GM12878 (cell line): ENCODE measurements at regions not wholly inside any gene's neighbourhood (a gene's known extent, or its start where the extent isn't known, plus 50 kb on each side); places are given as distances from the start of the nearest gene placed in this dataset.

Source experiments
- FOS ChIP-seq: IDR thresholded peaks from 3 replicates; pipeline ENCODE4 v1.6.1; 2011; ENCODE audit warnings: borderline replicate concordance; ENCODE audit not compliant: insufficient read length; ENCODE audit errors: extremely low read depth
- PAX5 ChIP-seq: IDR thresholded peaks from 2 replicates; pipeline ENCODE4 v1.6.1; 2011; ENCODE audit warnings: low read depth, low read length, borderline replicate concordance
- POLR2AphosphoS5 ChIP-seq: IDR thresholded peaks from 2 replicates; pipeline ENCODE4 v1.6.1; 2011; ENCODE audit warnings: mild to moderate bottlenecking, low read length, inconsistent platforms
- YBX1 ChIP-seq: fragments of 450-650 bp; IDR thresholded peaks from 2 replicates; pipeline ENCODE4 v1.6.1; 2016; ENCODE audit warnings: antibody characterized with exemption
- TF ChIP-seq, protein P1 (sequence below): fragments of 450-650 bp; IDR thresholded peaks from 2 replicates; pipeline ENCODE4 v1.6.1; 2016; ENCODE audit warnings: mild to moderate bottlenecking
- TF ChIP-seq, protein P2 (sequence below): IDR thresholded peaks from 2 replicates; pipeline ENCODE4 v1.6.1; 2012; ENCODE audit warnings: improper control_type of control experiment, low read depth, low read length; ENCODE audit not compliant: insufficient replicate concordance
- TF ChIP-seq, protein P3 (sequence below): fragments of 450-650 bp; IDR thresholded peaks from 2 replicates; pipeline ENCODE4 v1.6.1; 2014; ENCODE audit warnings: mild to moderate bottlenecking
- TF ChIP-seq, protein P4 (sequence below): fragments of 150-350 bp; IDR thresholded peaks from 2 replicates; pipeline ENCODE4 v1.6.1; 2016; ENCODE audit warnings: low read depth, low read length

DNA sequence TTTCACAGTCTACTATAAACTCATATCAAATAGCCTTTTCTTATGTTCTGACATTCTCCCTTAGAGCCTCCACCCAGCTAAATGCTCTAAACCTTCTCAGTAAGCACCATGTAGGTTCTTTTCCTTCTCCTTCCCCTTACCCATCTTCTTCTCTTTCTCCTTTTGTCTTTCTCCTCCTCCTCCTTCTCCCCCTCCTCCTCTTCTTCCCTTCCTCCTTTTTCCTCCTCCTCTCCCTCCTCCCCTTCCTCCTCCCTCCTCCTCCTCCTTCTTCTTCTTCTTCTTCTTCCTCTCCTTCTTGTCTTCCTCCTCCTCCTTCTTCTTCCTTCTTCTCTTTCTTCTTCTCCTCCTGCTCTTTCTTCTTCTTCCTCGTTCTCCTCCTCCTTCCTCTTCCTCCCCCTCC, 85.2 kb upstream of the KCNAB1 start (continued):
- TF ChIP-seq, protein P1, sequence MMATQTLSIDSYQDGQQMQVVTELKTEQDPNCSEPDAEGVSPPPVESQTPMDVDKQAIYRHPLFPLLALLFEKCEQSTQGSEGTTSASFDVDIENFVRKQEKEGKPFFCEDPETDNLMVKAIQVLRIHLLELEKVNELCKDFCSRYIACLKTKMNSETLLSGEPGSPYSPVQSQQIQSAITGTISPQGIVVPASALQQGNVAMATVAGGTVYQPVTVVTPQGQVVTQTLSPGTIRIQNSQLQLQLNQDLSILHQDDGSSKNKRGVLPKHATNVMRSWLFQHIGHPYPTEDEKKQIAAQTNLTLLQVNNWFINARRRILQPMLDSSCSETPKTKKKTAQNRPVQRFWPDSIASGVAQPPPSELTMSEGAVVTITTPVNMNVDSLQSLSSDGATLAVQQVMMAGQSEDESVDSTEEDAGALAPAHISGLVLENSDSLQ: no peak
- TF ChIP-seq, protein P2, sequence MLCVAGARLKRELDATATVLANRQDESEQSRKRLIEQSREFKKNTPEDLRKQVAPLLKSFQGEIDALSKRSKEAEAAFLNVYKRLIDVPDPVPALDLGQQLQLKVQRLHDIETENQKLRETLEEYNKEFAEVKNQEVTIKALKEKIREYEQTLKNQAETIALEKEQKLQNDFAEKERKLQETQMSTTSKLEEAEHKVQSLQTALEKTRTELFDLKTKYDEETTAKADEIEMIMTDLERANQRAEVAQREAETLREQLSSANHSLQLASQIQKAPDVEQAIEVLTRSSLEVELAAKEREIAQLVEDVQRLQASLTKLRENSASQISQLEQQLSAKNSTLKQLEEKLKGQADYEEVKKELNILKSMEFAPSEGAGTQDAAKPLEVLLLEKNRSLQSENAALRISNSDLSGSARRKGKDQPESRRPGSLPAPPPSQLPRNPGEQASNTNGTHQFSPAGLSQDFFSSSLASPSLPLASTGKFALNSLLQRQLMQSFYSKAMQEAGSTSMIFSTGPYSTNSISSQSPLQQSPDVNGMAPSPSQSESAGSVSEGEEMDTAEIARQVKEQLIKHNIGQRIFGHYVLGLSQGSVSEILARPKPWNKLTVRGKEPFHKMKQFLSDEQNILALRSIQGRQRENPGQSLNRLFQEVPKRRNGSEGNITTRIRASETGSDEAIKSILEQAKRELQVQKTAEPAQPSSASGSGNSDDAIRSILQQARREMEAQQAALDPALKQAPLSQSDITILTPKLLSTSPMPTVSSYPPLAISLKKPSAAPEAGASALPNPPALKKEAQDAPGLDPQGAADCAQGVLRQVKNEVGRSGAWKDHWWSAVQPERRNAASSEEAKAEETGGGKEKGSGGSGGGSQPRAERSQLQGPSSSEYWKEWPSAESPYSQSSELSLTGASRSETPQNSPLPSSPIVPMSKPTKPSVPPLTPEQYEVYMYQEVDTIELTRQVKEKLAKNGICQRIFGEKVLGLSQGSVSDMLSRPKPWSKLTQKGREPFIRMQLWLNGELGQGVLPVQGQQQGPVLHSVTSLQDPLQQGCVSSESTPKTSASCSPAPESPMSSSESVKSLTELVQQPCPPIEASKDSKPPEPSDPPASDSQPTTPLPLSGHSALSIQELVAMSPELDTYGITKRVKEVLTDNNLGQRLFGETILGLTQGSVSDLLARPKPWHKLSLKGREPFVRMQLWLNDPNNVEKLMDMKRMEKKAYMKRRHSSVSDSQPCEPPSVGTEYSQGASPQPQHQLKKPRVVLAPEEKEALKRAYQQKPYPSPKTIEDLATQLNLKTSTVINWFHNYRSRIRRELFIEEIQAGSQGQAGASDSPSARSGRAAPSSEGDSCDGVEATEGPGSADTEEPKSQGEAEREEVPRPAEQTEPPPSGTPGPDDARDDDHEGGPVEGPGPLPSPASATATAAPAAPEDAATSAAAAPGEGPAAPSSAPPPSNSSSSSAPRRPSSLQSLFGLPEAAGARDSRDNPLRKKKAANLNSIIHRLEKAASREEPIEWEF: no peak
- no peak for TF ChIP-seq POLR2AphosphoS5
- TF ChIP-seq, protein P3, sequence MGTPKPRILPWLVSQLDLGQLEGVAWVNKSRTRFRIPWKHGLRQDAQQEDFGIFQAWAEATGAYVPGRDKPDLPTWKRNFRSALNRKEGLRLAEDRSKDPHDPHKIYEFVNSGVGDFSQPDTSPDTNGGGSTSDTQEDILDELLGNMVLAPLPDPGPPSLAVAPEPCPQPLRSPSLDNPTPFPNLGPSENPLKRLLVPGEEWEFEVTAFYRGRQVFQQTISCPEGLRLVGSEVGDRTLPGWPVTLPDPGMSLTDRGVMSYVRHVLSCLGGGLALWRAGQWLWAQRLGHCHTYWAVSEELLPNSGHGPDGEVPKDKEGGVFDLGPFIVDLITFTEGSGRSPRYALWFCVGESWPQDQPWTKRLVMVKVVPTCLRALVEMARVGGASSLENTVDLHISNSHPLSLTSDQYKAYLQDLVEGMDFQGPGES: no peak
- no peak for TF ChIP-seq FOS
- TF ChIP-seq, protein P4, sequence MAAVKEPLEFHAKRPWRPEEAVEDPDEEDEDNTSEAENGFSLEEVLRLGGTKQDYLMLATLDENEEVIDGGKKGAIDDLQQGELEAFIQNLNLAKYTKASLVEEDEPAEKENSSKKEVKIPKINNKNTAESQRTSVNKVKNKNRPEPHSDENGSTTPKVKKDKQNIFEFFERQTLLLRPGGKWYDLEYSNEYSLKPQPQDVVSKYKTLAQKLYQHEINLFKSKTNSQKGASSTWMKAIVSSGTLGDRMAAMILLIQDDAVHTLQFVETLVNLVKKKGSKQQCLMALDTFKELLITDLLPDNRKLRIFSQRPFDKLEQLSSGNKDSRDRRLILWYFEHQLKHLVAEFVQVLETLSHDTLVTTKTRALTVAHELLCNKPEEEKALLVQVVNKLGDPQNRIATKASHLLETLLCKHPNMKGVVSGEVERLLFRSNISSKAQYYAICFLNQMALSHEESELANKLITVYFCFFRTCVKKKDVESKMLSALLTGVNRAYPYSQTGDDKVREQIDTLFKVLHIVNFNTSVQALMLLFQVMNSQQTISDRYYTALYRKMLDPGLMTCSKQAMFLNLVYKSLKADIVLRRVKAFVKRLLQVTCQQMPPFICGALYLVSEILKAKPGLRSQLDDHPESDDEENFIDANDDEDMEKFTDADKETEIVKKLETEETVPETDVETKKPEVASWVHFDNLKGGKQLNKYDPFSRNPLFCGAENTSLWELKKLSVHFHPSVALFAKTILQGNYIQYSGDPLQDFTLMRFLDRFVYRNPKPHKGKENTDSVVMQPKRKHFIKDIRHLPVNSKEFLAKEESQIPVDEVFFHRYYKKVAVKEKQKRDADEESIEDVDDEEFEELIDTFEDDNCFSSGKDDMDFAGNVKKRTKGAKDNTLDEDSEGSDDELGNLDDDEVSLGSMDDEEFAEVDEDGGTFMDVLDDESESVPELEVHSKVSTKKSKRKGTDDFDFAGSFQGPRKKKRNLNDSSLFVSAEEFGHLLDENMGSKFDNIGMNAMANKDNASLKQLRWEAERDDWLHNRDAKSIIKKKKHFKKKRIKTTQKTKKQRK: no peak
- TF ChIP-seq YBX1: no peak
- no peak for TF ChIP-seq PAX5
